Stomach (tissue), 4 donors: ENCODE measurements at regions not wholly inside any gene's neighbourhood (a gene's known extent, or its start where the extent isn't known, plus 50 kb on each side); places are given as distances from the start of the nearest gene placed in this dataset.

Source experiments
- CTCF ChIP-seq, 7 experiments: fragments of 450-650 bp in 4 of 7; fragments of 200-600 bp in 3 of 7; sonication (generic) in 3 of 7; IDR thresholded peaks; one replicate each; pipeline ENCODE4 v1.5.1; 2016 to 2019; ENCODE audit warnings: antibody characterized with exemption in 7 of 7, control low read depth in 2 of 7, mild to moderate bottlenecking in 1 of 7
- EP300 ChIP-seq: sonication (generic); formaldehyde crosslinking; IDR thresholded peaks from one replicate; pipeline ENCODE4 v1.6.1; 2017; ENCODE audit warnings: antibody characterized with exemption
- POLR2A ChIP-seq, 4 donors: fragments of 450-650 bp; IDR thresholded peaks; one replicate each; pipeline ENCODE4 v1.6.1; 2016; ENCODE audit warnings: antibody characterized with exemption in 4 of 4, control low read depth in 2 of 4, mild to moderate bottlenecking in 1 of 4, moderate library complexity in 1 of 4
- POLR2AphosphoS5 ChIP-seq, 3 donors: sonication (generic); formaldehyde crosslinking; IDR thresholded peaks; one replicate each; pipeline ENCODE4 v1.6.1; 2016; ENCODE audit warnings: antibody characterized with exemption in 3 of 3

DNA sequence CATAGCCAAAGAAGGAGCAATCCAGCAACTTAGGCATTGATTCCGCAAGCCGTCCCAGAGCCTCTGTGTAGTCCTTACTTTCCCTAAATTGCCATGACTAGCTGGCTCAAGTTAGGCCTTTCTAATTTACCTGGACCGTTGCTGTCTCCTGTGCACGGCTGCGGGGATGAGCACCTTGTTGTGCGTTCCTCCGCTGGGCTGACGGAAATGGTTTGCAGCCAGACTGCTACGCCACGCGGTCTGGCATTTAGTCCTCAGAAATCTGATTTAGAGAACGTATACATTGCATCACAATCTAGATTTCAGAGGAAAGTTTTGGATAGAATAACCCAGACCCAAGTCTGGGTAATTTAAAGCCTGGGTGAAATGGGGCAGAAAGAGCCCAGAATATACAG lies 133.2 kb upstream of the ARHGAP5 start:
- no peak for TF ChIP-seq CTCF (IDR thresholded peaks at IDR 0.05)
- TF ChIP-seq POLR2AphosphoS5 (IDR thresholded peaks at IDR 0.05): no peak
- no peak for TF ChIP-seq POLR2A (IDR thresholded peaks at IDR 0.05)
- no peak for TF ChIP-seq EP300
